ENCODE measurements at regions not wholly inside any gene's neighbourhood (a gene's known extent, or its start where the extent isn't known, plus 50 kb on each side); places are given as distances from the start of the nearest gene placed in this dataset.

- Mint-ChIP-seq H3K27me3 (ENCODE audit: low read depth) (peaks cover 21% of the 10 kb centered on the region), H3K9me3 (ENCODE audit: insufficient read depth) (no peaks in the 10 kb centered on the region), H3K36me3 (ENCODE audit: low read depth) (no peaks in the 10 kb centered on the region), H3K4me3 (no peak overlapping the region), H3K4me1 (ENCODE audit: low read depth) (no peaks in the 10 kb centered on the region), H3K27ac (no peak overlapping the region)
- ChIA-PET CTCF (no interaction called here), POLR2A (no interaction called here)
- ATAC-seq: no peak
- no peak for DNase-seq
Observed at GRCh38 chr6:106882601-106883518, 91.7 kb downstream of the CD24 start.

GRCh38 chr6:106882138-106882537 lies 92.4 kb downstream of the CD24 start:
- Mint-ChIP-seq H3K27ac (no peak overlapping the region), H3K36me3 (ENCODE audit: low read depth) (no peaks in the 10 kb centered on the region), H3K27me3 (ENCODE audit: low read depth) (peaks cover 19% of the 10 kb centered on the region), H3K4me3 (no peak overlapping the region), H3K4me1 (ENCODE audit: low read depth) (no peaks in the 10 kb centered on the region), H3K9me3 (ENCODE audit: insufficient read depth) (no peaks in the 10 kb centered on the region)
- ChIA-PET POLR2A (no interaction called here), CTCF (no interaction called here)
- no peak for ATAC-seq
- no peak for DNase-seq

- Mint-ChIP-seq H3K27ac (no peak overlapping the region), H3K9me3 (ENCODE audit: insufficient read depth) (no peaks in the 10 kb centered on the region), H3K4me3 (no peak overlapping the region), H3K27me3 (ENCODE audit: low read depth) (peaks cover 24% of the 10 kb centered on the region), H3K36me3 (ENCODE audit: low read depth) (peaks cover 2% of the 10 kb centered on the region), H3K4me1 (ENCODE audit: low read depth) (no peaks in the 10 kb centered on the region)
- ChIA-PET CTCF (no interaction called here), POLR2A (no interaction called here)
- ATAC-seq (no peak), DNase-seq (no peak)
Observed at GRCh38 chr6:106880952-106881351, 93.6 kb downstream of the CD24 start.

- ATAC-seq (no peak), DNase-seq (no peak)
- peaks cover 2% of the 10 kb centered on the region for H3K36me3 Mint-ChIP-seq (ENCODE audit: low read depth)
- H3K4me1 Mint-ChIP-seq (ENCODE audit: low read depth): no peaks in the 10 kb centered on the region
- no peak overlapping the region for H3K4me3 Mint-ChIP-seq
- peaks cover 13% of the 10 kb centered on the region for H3K27me3 Mint-ChIP-seq (ENCODE audit: low read depth)
- no peak overlapping the region for H3K27ac Mint-ChIP-seq
- H3K9me3 Mint-ChIP-seq (ENCODE audit: insufficient read depth): no peaks in the 10 kb centered on the region
- POLR2A ChIA-PET: no interaction called here
- CTCF ChIA-PET: no interaction called here
Observed at GRCh38 chr6:106875782-106876321, 98.7 kb downstream of the CD24 start.

GRCh38 chr6:106874481-106874880 lies 100.0 kb downstream of the CD24 start:
- peaks cover 10% of the 10 kb centered on the region for H3K27me3 Mint-ChIP-seq (ENCODE audit: low read depth)
- CTCF ChIA-PET: no interaction called here
- no peak for DNase-seq
- no peak overlapping the region for H3K27ac Mint-ChIP-seq
- H3K36me3 Mint-ChIP-seq (ENCODE audit: low read depth): peaks cover 2% of the 10 kb centered on the region
- POLR2A ChIA-PET: no interaction called here
- H3K4me1 Mint-ChIP-seq (ENCODE audit: low read depth): no peaks in the 10 kb centered on the region
- no peaks in the 10 kb centered on the region for H3K9me3 Mint-ChIP-seq (ENCODE audit: insufficient read depth)
- H3K4me3 Mint-ChIP-seq: no peak overlapping the region
- no peak for ATAC-seq

- POLR2A ChIA-PET: no interaction called here
- CTCF ChIA-PET: no interaction called here
- Mint-ChIP-seq H3K4me3 (no peak overlapping the region), H3K4me1 (ENCODE audit: low read depth) (no peaks in the 10 kb centered on the region), H3K36me3 (ENCODE audit: low read depth) (peaks cover 2% of the 10 kb centered on the region), H3K27me3 (ENCODE audit: low read depth) (peaks cover 4% of the 10 kb centered on the region), H3K9me3 (ENCODE audit: insufficient read depth) (no peaks in the 10 kb centered on the region), H3K27ac (no peak overlapping the region)
- no peak for ATAC-seq
- no peak for DNase-seq
Observed at GRCh38 chr6:106872049-106872448, 102.5 kb downstream of the CD24 start.

- Mint-ChIP-seq H3K27ac (no peak overlapping the region), H3K36me3 (ENCODE audit: low read depth) (no peaks in the 10 kb centered on the region), H3K4me1 (ENCODE audit: low read depth) (no peaks in the 10 kb centered on the region), H3K9me3 (ENCODE audit: insufficient read depth) (no peaks in the 10 kb centered on the region), H3K4me3 (no peak overlapping the region), H3K27me3 (ENCODE audit: low read depth) (no peaks in the 10 kb centered on the region)
- ChIA-PET CTCF (no interaction called here), POLR2A (no interaction called here)
- ATAC-seq (no peak), DNase-seq (no peak)
Observed at GRCh38 chr6:106870824-106871717, 103.5 kb downstream of the CD24 start.

GRCh38 chr6:106870069-106870468 lies 104.5 kb downstream of the CD24 start:
- Mint-ChIP-seq H3K27ac (no peak overlapping the region), H3K36me3 (ENCODE audit: low read depth) (no peaks in the 10 kb centered on the region), H3K4me3 (no peak overlapping the region), H3K9me3 (ENCODE audit: insufficient read depth) (no peaks in the 10 kb centered on the region), H3K4me1 (ENCODE audit: low read depth) (no peaks in the 10 kb centered on the region), H3K27me3 (ENCODE audit: low read depth) (no peaks in the 10 kb centered on the region)
- ChIA-PET CTCF (no interaction called here), POLR2A (no interaction called here)
- no peak for DNase-seq
- no peak for ATAC-seq

GRCh38 chr6:106869203-106869602 lies 105.3 kb downstream of the CD24 start:
- no peak for ATAC-seq
- ChIA-PET POLR2A (interaction anchor here (0.8 kb wide), 1 partner anchor 41 kb away, joined by 3 read pairs; no protein-coding TSS in a partner anchor), CTCF (no interaction called here)
- Mint-ChIP-seq H3K27me3 (ENCODE audit: low read depth) (no peaks in the 10 kb centered on the region), H3K27ac (no peak overlapping the region), H3K4me1 (ENCODE audit: low read depth) (no peaks in the 10 kb centered on the region), H3K36me3 (ENCODE audit: low read depth) (no peaks in the 10 kb centered on the region), H3K9me3 (ENCODE audit: insufficient read depth) (no peaks in the 10 kb centered on the region), H3K4me3 (no peak overlapping the region)
- DNase-seq: no peak

GRCh38 chr6:106866875-106867658 lies 107.5 kb downstream of the CD24 start:
- POLR2A ChIA-PET: no interaction called here
- Mint-ChIP-seq H3K4me1 (ENCODE audit: low read depth) (no peaks in the 10 kb centered on the region), H3K36me3 (ENCODE audit: low read depth) (no peaks in the 10 kb centered on the region), H3K9me3 (ENCODE audit: insufficient read depth) (peaks cover 7% of the 10 kb centered on the region), H3K27ac (no peak overlapping the region), H3K27me3 (ENCODE audit: low read depth) (peaks cover 2% of the 10 kb centered on the region), H3K4me3 (no peak overlapping the region)
- DNase-seq: no peak
- CTCF ChIA-PET: no interaction called here
- ATAC-seq: no peak

GRCh38 chr6:106862858-106863257 lies 111.7 kb downstream of the CD24 start:
- Mint-ChIP-seq H3K4me1 (ENCODE audit: low read depth) (no peaks in the 10 kb centered on the region), H3K36me3 (ENCODE audit: low read depth) (no peaks in the 10 kb centered on the region), H3K4me3 (no peak overlapping the region), H3K27ac (no peak overlapping the region), H3K27me3 (ENCODE audit: low read depth) (peaks cover 4% of the 10 kb centered on the region), H3K9me3 (ENCODE audit: insufficient read depth) (peaks cover 13% of the 10 kb centered on the region)
- ChIA-PET CTCF (no interaction called here), POLR2A (no interaction called here)
- DNase-seq (no peak), ATAC-seq (no peak)
